ENCODE measurements at regions not wholly inside any gene's neighbourhood (a gene's known extent, or its start where the extent isn't known, plus 50 kb on each side); places are given as distances from the start of the nearest gene placed in this dataset.
A peak's percentile ranks its signal among the peaks of the same experiment; 100 is the strongest.
"Not testable (repeated sequence)": the region's sequence is repeated elsewhere in the genome, so short reads cannot be mapped to it uniquely, and the experiment has no call there.

- no peak for DNase-seq (ENCODE audit: low read depth in 2 of 2)
These were observed 679.8 kb upstream of the NECTIN3 start for GRCh38 chr3:110391640-110392395.

GRCh38 chr3:110393941-110394340, 677.7 kb upstream of the NECTIN3 start:
- no peak for DNase-seq (ENCODE audit: low read depth in 2 of 2)

- DNase-seq (ENCODE audit: low read depth in 2 of 2) = no peak
These were observed 674.5 kb upstream of the NECTIN3 start for GRCh38 chr3:110397115-110397514.

GRCh38 chr3:110400315-110400714, 671.3 kb upstream of the NECTIN3 start:
- DNase-seq (ENCODE audit: low read depth in 2 of 2) = no peak

GRCh38 chr3:110405830-110406585, 665.6 kb upstream of the NECTIN3 start:
- no peak for DNase-seq (ENCODE audit: low read depth in 2 of 2)

GRCh38 chr3:110413266-110413665, 658.4 kb upstream of the NECTIN3 start:
- no peak for DNase-seq (ENCODE audit: low read depth in 2 of 2)

- peak; percentile 58 for DNase-seq (ENCODE audit: low read depth in 2 of 2)
These were observed 657.5 kb upstream of the NECTIN3 start for GRCh38 chr3:110413807-110414748.

- DNase-seq (ENCODE audit: low read depth in 2 of 2) = no peak
These were observed 656.8 kb upstream of the NECTIN3 start for GRCh38 chr3:110414855-110415254.

GRCh38 chr3:110419096-110419495, 652.5 kb upstream of the NECTIN3 start:
- no peak for DNase-seq (ENCODE audit: low read depth in 2 of 2)

- no peak for DNase-seq (ENCODE audit: low read depth in 2 of 2)
These were observed 652.0 kb upstream of the NECTIN3 start for GRCh38 chr3:110419601-110420000.

- DNase-seq (ENCODE audit: low read depth in 2 of 2) = peak; percentile 70 to 77
These were observed 651.4 kb upstream of the NECTIN3 start for GRCh38 chr3:110420158-110420641.

GRCh38 chr3:110423276-110423675, 648.3 kb upstream of the NECTIN3 start:
- no peak for DNase-seq (ENCODE audit: low read depth in 2 of 2)

GRCh38 chr3:110430146-110430545, 641.5 kb upstream of the NECTIN3 start:
- DNase-seq (ENCODE audit: low read depth in 2 of 2) = no peak

GRCh38 chr3:110436209-110436608, 635.4 kb upstream of the NECTIN3 start:
- DNase-seq (ENCODE audit: low read depth in 2 of 2) = no peak

GRCh38 chr3:110440066-110440653, 631.5 kb upstream of the NECTIN3 start:
- not testable (repeated sequence) for DNase-seq (ENCODE audit: low read depth in 2 of 2)

GRCh38 chr3:110454066-110454465, 617.5 kb upstream of the NECTIN3 start:
- DNase-seq (ENCODE audit: low read depth in 2 of 2) = no peak

GRCh38 chr3:110456001-110456400, 615.6 kb upstream of the NECTIN3 start:
- no peak for DNase-seq (ENCODE audit: low read depth in 2 of 2)

GRCh38 chr3:110456438-110457138, 615.0 kb upstream of the NECTIN3 start:
- no peak for DNase-seq (ENCODE audit: low read depth in 2 of 2)

- no peak for DNase-seq (ENCODE audit: low read depth in 2 of 2)
These were observed 614.1 kb upstream of the NECTIN3 start for GRCh38 chr3:110457508-110457907.

- DNase-seq (ENCODE audit: low read depth in 2 of 2) = no peak
These were observed 612.6 kb upstream of the NECTIN3 start for GRCh38 chr3:110459021-110459420.

- DNase-seq (ENCODE audit: low read depth in 2 of 2) = no peak
These were observed 601.3 kb upstream of the NECTIN3 start for GRCh38 chr3:110470310-110470709.
